ENCODE measurements at regions not wholly inside any gene's neighbourhood (a gene's known extent, or its start where the extent isn't known, plus 50 kb on each side); places are given as distances from the start of the nearest gene placed in this dataset.
A peak's percentile ranks its signal among the peaks of the same experiment; 100 is the strongest.

GRCh38 chr16:86303787-86304678 is 206.3 kb upstream of the FOXF1 start:
- ATAC-seq: no peak
- peak; percentile 38 for DNase-seq

GRCh38 chr16:86304868-86305267 is 205.5 kb upstream of the FOXF1 start:
- no peak for DNase-seq
- intact Hi-C loops (cut with DNase I): no loop called here
- ATAC-seq: no peak

More at GRCh38 chr16:86303787-86304678, 206.3 kb upstream of the FOXF1 start:
- intact Hi-C loops (cut with DNase I): no loop called here

GRCh38 chr16:86305440-86305839 is 204.9 kb upstream of the FOXF1 start:
- ATAC-seq (no peak), DNase-seq (no peak)
- intact Hi-C loops (cut with DNase I): no loop called here

- no peak for ATAC-seq
- intact Hi-C loops (cut with DNase I): no loop called here
- DNase-seq: no peak
Measured at GRCh38 chr16:86306011-86306644, 204.2 kb upstream of the FOXF1 start.

- ATAC-seq (no peak), DNase-seq (no peak)
- intact Hi-C loops (cut with DNase I): no loop called here
Measured at GRCh38 chr16:86306811-86307513, 203.4 kb upstream of the FOXF1 start.

DNA sequence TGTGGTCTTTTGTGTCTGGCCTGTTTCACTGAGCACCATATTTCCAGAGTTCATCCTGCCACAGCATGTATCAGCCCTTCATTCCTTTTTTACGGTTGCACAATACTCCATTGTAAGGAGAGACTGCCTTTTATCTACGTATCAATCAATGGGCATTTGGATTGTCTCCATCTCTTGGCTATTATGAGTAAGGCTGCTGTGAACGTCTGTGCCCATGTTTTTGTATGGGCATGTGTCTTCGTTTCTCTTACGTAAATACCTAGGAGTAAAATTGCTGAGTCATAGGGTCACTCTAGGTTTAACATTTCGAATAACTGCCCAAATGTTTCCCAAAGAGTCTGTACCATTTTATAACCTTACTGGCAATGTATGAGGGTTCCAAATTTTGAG is 202.8 kb upstream of the FOXF1 start:
- intact Hi-C loops (cut with DNase I): no loop called here
- ATAC-seq (peak in 1 of 2 donors; percentile 15), DNase-seq (no peak)

- ATAC-seq (no peak), DNase-seq (no peak)
- intact Hi-C loops (cut with DNase I): no loop called here
Measured at GRCh38 chr16:86308514-86308913, 201.8 kb upstream of the FOXF1 start.

GRCh38 chr16:86313631-86314030 is 196.7 kb upstream of the FOXF1 start:
- intact Hi-C loops (cut with DNase I): no loop called here
- ATAC-seq: no peak
- no peak for DNase-seq

- ATAC-seq (no peak), DNase-seq (no peak)
- intact Hi-C loops (cut with DNase I): no loop called here
Measured at GRCh38 chr16:86314402-86315025, 195.8 kb upstream of the FOXF1 start.

DNA sequence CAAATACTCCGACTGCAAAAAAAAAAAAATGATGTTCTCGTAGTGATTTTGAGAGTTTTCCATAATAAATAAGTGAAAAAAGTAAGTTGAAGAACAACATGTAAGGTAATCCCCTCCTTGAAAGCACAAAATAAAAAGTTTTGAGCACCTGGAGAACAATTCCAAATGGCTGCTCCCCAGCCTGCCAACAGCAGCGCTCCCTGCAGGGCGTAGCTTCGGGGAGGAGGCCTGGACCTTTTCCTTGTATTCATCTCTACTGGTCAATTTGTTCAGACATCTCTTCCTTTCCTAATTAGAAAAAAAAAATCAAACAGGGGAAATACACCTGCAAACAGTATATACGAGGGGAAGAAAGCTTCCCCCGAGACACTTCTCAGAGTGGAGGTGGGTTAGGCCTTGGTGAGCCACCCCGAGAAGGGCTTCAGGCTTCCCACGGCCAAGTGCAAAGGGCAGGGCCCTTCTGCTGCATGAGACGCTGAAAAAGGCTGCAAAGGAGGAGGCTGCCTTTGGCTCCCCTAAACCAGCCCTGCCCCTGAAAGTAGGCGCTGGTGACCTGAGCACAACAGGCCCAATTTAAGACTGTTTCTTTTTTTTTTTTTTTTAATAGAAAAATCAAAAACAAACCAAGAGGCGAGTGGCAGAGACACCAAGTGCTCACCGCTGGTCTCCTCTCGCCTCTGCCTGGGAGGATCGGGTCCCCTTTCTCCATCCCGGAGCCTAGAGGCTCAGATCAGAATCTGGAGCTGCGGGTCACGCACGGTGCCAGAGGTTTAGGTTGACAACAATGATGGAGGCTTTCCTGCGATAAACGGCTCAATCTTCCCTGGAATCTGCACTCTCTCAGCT is 193.1 kb upstream of the FOXF1 start:
- DNase-seq (no peak), ATAC-seq (no peak)
- intact Hi-C loops (cut with DNase I): no loop called here

- DNase-seq (no peak), ATAC-seq (no peak)
- intact Hi-C loops (cut with DNase I): no loop called here
Measured at GRCh38 chr16:86317813-86318650, 192.3 kb upstream of the FOXF1 start.

DNA sequence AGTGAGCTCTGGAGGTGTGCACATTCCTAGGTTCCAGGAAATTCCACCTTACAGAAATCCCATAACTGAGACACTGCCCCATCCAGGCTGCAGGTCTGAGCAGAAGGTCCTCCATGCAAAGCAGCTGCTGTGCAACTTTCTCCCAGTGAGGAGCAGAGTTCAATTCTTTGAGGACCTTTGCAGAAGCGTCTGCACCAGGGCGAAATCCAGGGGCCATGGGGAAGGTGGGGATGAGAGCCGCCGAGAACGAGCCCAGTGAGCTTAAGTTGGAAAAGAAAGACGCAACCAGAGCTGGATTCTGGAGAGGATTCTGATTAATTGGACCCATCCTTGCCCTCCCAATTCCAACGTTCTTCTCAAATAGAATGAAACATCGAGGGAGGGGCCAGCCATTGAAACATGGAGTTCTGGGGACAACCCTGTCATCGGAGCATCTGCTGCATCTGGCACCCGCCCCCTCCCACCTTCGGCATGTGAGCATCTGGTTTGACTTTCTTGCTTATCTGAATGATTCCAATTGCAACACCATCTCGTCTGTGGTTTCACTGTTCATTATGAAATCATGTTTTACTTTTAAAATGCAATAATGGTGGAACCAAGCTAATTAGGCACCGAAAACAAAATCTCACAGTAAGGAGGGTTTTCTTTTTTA is 190.6 kb upstream of the FOXF1 start:
- ATAC-seq: no peak
- intact Hi-C loops (cut with DNase I): no loop called here
- DNase-seq: no peak

DNA sequence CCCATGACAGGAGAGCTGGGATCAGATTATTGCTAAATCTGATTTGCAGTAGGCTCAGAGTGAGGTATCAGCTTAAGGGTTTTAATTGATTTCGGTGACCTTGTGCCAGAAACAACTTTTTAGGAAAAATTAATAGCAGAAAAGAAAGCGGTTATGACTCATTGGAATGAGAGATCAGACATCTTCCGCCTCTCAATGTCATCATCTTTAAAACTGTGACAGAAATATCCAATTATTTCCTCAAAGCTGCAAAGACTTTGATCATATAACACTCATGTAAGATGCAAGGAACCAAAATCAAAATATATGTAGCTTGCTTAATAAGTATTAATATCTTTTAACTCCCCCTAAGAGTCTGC is 190.1 kb upstream of the FOXF1 start:
- ATAC-seq: no peak
- intact Hi-C loops (cut with DNase I): no loop called here
- DNase-seq: no peak

DNA sequence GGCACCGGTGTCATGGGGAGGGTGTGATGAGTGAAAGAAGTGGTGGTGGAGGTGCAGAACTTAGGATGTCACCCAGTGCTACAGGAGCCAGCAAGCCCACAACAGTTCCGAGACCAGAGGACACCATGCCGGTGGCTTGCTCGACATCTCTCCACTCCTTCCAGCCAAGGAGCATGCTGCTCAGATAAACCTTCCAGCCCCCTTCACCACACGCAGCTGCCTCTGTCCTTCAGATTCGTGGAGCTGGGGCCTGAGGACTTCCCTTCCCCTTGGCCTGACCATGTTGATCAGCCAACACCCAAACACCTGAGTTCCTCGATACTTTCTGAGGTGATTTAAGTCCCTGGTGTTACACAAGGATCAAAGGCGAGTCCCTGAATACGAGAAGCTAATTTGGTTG is 188.8 kb upstream of the FOXF1 start:
- DNase-seq: no peak
- intact Hi-C loops (cut with DNase I): no loop called here
- no peak for ATAC-seq

- ATAC-seq (no peak), DNase-seq (no peak)
- intact Hi-C loops (cut with DNase I): no loop called here
Measured at GRCh38 chr16:86322283-86322682, 188.0 kb upstream of the FOXF1 start.

DNA sequence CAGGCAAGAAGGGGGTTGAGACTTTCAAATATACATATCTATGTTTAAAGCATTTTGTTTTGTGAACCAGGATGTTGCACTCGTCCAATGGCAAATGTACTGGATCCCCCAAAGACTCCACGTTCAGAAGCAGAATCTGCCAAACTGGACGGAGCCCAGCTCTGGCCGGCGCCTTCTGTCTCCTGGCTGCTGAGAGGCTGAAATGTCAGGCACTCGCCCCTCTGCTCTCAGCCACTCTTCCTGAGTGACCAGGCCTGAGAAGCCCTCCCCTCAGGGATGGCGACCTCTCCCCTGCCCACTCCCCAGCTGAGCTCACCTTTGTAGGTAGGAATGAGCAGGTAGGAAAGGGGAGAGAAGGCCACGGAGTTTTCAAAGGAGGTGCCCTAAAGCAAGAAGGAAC is 187.5 kb upstream of the FOXF1 start:
- ATAC-seq (peak in 1 of 2 donors; percentile 50), DNase-seq (no peak)
- intact Hi-C loops (cut with DNase I): no loop called here

- DNase-seq (no peak), ATAC-seq (no peak)
- intact Hi-C loops (cut with DNase I): no loop called here
Measured at GRCh38 chr16:86324320-86324719, 186.0 kb upstream of the FOXF1 start.

DNA sequence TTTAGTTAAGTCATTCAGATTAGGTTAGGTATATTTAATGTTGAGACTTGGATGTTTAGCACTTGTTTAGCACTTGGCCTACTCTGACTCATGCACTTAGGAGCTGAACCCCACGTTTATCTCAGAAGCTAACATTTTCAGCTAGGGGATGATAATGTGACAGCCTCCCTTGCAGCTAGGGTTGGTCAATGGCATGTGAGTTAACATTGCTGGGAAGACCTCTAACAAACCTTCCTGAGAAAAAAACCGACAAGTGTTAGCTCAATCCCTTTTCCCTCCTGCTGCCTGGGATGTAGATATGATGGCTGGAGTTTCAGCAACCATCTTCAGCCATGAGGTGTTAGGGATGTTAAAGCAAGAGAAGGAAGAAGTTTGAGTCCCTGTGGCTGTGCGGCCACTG is 185.0 kb upstream of the FOXF1 start:
- intact Hi-C loops (cut with DNase I): no loop called here
- DNase-seq (no peak), ATAC-seq (no peak)
